Fibroblast of skin of back (primary cell): ENCODE measurements at regions not wholly inside any gene's neighbourhood (a gene's known extent, or its start where the extent isn't known, plus 50 kb on each side); places are given as distances from the start of the nearest gene placed in this dataset.
A peak's percentile ranks its signal among the peaks of the same experiment; 100 is the strongest.

Source experiments
- DNase-seq: peaks from one replicate; pipeline ENCODE4 v3.0.0-alpha.2; 2013

DNA sequence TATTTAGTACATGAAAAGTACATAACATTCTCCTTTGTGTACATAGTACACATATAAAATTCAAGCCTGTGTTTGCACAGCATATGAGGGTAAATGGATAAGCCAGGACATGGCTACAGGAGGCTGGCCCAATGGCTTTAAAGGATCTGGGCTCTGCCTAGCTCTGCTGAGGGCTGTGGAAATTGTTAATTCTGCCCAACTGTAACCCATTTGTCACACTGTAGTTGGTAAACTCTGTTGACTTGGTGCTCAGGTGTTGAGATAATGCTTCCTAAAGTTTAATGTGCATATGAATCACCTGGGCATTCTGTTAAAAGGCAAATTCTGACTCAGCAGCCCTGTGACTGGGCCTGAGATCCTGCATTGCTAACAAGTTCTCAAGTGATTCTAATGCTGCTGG is 196.5 kb upstream of the ZPLD1 start:
- DNase-seq, result no peak

DNA sequence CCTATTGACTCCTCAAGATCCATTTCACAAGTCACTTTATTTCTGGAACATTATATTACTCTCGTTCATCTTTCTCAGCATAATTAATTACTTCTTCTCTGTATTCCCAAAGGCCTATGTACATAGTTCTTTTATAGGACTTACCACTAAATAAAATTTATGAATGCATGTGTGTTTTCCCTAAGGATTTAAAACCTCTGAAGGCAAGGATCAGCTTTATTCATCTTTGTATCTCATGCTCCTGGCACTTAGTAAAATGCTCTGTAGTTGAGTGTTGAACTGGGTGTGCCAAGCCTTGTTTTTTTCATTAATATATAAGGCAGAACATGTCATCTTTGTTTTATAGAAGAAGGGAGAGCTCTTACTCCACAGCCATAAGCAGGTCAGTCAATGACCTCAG is 194.1 kb upstream of the ZPLD1 start:
- no peak for DNase-seq

DNA sequence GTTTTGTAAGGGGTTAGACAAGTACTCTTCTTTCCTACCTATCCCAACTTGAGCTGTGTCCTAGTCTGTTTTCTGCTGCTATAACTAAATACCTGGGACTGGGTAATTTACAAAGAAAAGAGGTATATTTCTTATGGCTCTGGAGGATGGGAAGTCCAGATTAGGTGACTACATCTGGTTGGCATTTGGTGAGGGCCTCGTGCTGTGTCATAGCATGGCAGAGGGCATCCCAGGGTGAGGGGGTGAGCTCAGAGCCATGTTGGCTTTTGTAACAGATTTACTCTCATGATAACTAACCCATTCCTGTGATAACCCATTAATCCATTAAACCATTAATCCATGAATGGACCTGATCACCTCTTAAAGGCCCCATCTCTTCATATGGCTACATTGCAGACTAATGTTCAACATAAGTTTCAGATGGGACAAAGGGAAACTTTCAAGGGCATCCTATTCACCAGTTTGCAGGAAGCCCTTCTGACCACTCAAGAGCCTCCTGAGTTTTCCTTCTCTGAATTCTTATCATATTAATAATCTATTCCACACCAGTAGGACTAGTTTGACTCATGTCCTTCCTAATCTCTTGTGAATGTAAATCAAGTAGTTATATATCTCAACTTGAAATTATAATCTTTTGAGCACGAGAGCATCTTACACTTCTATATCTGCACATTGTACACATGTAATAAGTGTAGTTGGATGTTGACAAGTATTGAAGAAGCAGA is 185.7 kb upstream of the ZPLD1 start:
- DNase-seq, result no peak

DNA sequence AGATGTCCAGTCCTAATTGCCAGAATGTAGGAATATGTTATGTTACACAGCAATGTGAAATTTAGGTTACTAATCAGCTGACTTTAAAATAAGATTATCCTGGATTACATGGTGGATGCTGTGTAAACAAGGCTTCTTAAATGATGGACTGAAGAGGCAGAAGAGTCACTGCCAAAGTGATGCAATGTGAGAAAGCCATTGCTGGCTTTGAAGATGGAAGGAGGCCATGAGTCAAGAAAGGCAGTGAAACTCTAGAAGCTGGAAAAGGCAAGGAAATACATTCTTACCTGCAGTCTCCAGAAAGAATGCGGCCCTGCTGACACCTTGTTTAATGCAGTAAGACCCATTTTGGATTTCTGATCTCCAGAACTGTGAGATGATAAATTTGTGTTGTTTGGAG is 179.1 kb upstream of the ZPLD1 start:
- no peak for DNase-seq

DNA sequence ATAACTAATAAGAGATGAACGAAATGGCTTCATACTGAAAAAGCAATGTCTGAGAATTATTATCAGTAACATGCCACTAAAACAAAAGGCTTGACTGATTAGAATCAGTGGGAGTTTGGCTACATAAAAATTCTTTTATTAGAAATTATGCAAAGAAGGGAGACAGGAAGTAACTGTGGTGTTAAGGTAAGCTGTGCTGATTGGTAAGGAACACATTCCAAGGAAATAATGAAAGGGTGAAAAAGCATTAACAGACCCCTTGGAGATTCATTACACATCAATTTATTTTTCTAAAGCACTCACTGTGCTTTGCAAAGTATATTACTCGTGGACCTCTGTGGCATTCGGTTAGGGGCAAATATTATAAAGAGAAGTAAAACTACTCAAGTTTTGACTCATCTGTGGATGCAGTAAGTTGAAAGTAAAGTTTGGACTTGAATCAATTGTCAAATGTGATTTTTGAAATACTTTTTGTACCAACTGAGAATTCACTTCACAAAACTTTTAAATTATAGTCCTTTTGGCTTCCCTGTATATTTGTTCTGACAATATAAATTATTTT is 176.1 kb upstream of the ZPLD1 start:
- no peak for DNase-seq

DNA sequence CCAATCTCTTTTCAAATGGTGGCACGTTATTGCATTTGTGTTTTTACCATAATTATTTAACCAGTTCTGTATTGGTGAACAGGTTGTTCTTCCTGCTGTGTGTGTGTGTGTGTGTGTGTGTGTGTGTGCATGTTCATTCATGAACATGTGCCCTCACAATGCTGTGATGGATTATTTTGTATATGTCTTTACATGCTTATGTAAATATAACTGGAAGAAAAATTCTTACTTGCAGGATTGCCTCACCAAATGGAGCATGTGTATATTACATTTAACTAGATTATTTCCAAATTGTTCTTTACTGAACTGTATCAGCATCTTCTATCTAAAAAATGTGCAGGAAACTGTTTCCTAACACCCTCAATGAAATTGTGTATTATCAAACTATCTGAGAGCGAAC is 175.2 kb upstream of the ZPLD1 start:
- no peak for DNase-seq

DNA sequence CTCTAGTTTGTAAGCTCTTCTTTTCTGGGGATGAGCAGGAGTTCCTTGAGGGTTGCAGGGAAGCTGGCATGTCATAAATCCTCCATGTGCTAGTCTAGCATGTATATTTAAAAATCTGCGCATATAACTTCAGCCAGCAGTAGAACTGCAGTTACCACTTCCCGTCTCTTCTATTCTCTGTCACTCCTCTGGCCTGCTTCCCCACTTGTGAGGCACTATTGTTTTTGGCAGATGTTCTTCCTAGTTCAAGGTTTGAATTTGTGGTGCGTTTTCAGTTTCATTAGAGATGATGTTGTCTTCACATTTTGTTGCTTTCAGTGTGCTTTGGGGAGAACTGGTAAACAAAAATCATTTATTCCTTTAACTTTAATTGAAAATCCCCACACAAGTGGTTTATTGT is 169.1 kb upstream of the ZPLD1 start:
- no peak for DNase-seq

DNA sequence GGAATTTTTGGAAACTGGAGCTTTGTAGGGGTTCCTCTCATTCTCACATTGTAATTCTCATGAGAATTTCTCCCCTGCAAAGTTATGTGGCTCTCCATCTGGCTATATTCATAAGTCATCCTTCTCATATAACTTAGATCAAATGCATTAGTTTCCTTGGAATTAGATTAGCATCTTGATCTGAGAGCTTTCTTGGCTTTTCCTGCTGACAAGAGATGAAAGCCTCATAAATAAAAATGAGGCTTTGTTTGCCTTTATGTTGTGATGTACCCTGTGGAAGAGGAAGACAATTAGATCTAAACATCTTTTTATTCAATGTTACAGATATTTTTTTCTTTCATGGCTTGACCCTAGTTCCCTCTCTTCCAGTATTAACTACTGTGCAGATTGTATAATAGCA is 165.4 kb upstream of the ZPLD1 start:
- DNase-seq, result no peak

DNA sequence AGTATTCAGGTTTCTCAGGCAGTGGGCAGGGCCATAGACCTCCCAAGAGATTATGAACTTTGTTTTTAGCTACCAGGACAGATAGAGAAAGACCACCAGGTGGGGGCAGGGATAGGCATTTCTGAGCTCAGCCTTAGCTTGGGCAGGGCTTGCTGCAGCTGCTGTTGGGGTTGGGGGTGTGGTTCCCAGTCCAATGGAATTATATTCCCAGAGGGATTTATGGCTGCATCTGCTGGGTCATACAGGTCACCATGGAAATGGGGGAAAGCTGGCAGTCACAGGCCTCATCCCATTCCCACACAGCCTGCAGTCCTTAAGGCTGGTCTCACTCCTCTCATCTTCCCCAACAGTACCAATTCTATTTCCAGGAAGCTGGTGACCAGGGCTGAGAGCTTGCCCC is 144.6 kb upstream of the ZPLD1 start:
- no peak for DNase-seq

DNA sequence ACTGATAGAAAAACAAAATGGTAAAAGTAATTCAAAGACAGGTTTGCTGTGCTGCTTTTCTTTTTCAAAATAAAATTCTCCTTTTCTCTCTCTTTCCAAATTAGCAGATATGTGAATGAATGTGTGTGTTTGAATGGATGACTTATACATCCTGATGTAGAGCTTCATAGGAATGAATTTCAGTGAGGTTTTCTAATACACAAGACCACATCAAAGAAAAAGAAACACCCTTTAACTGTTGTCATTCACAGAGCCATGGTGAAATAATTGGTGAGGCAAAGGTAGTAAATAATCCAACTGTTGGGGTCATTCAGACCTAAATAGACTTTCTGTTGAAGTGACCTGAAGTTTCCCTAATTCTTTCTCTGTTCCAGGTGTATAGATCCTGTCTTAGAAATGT is 139.1 kb upstream of the ZPLD1 start:
- no peak for DNase-seq

DNA sequence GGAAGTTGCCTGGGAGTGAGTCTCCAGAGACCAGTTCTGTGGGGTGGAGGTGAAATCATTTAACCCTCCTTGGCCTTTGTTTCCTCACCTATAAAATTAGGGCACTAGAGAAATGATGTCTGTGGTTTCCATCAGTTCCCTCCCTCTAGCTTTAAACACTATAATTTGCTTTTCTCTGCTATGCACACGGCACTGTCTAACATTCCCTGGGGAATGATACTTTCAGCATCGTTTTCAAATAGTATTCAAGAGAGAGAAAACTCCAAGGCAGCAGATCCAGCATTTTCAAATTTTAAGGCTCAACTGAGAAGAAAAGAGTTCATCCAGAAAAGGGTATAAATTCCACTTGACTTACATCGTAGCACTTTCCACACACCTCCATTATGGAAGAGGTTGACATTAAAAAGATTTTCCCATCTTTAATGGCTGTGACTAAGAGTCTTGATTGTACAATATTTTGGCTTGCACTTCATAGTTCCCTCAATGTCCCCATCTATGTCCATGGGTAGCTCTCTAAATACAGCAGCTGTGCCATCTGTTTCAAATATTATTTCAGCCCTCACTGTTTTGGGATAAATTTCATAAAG is 137.7 kb upstream of the ZPLD1 start:
- no peak for DNase-seq

DNA sequence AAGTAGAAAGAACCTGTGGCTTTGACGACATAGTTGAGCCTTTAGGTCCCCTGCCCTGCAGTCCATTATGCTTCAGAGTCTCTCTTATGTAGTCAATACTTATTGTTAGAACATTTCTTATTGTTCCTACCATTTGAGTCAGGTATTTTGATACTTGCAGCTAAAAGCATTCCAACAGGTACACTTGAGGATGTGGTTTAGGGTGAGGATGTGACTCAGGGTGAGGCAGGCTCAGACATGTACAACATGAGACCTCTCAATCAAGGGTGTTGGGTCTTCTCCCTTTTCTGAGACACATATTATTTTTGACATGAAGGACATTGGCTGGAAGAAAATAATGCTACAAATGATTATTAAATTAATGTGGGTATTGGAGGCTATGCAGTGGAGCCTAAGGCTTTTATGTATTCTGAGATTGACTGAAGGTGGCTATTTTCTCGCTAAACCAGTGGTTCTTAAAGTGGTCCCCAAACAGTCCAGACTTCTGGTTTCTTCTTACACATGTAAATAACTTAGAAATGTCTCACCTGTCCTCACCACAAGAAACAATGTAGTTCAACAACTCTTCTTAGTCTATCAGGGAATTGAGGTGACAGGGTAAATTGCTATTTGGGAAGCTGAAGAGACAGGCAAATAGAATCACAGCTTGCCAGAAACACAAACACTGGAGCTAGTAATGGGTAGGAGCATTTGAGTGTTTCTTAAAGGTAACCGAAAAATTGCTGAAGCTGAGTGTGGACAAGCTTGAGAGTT is 135.5 kb upstream of the ZPLD1 start:
- DNase-seq, result no peak

DNA sequence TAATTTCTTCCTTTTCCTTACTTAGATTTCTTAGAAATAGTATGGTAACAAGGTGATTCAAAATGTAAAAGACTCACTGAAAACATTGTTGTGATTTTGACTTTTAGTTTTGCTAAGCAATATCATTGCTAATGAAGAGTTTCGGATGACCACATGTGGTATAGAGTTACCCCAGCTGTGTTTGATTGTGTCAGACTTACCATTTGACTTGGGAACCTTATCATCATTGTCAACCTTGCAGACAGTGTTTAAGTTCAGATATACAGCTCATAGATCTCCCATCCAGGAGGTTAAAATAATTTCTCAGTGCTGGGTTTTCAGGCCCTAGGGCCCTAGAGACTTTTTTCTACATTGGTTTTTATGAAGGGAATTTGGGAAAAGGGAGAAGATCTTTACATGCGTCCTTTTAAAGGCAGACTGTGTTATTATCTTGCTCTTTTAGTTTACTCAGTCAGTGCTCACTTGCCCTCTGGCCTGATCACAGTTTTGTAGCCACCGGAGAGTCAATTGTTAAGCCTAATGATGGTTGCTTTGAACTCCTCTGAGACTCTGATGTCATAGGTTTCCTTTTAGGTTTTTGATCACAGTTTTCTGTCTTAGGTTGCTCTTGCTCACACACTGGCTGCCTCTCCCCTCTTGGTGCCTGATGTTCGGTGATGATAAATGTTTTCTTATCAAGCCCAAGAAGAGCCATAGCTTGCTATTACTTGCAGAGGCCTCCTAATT is 133.5 kb upstream of the ZPLD1 start:
- DNase-seq, result no peak

DNA sequence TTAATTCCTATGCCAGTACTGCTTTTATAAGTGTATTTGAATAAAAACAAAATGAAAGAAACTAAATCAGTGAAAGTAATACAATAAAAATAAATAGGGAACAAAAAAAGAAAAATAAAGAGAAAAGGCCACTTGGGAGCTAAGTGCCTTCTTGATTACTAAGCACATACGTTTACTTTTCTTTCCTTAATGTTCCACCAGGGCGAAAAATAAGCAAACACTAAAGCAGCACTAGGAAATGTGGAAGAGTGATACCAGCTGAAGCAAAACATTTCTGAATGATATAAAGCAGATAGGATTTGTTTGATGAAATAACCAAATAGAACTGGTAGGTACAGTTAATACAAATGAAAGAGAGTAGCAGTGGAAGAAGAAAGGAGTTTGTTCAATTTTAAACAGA is 132.8 kb upstream of the ZPLD1 start:
- DNase-seq, result no peak

DNA sequence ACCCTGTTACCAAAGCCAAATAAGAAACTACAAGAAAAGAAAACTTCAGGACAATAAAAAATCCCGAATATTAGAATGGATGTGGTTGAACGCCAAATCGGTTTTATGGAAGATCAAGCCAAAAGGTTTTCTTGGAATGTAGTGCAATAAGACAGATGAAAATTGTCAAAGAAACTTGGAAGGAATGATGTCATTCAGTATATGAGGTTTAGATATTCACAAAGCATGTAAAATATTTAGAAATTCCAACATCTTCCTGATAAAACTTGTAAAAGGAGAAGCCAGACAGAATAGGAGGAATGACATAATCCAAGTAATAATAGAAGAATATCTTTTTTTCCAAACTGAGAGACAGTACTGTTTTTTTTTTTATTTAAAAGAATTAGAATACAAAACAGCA is 130.3 kb upstream of the ZPLD1 start:
- DNase-seq, result peak; percentile 9

DNA sequence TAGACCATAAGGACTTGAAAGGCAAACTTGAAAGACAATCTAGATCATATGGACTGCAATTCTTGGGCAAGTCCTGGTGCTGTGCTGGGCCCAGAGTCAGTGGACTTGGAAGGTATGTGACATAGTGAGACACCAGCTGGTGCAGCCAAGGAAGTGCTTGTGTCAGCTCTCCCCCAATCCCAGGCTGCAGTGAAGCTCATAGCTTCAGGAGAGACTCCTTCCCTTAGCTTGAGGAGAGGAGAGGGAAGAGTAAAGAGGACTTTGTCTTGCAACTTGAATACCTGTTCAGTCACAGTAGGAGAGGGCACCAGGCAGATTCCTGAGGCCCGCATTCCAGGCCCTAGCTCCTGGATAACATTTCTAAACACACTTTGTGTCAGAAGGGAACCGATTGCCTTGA is 127.4 kb upstream of the ZPLD1 start:
- no peak for DNase-seq

DNA sequence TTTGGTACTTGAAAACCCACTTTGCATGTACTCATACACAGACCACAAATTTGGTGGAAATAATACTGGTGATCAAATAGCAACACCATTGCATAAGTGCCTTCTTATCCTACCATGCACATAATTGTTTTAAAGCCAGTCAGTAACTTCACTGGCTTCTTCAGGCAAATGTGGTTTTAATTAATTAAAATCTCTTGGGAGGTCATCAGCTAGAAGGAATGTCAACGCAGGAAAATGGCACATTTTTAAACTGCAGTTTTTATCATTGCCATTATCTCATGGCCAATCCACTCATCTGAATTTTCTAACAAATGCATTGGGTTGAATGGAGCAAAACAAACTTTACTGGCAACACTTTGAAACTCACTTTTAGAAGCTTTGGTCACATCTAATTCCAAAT is 105.7 kb upstream of the ZPLD1 start:
- no peak for DNase-seq

DNA sequence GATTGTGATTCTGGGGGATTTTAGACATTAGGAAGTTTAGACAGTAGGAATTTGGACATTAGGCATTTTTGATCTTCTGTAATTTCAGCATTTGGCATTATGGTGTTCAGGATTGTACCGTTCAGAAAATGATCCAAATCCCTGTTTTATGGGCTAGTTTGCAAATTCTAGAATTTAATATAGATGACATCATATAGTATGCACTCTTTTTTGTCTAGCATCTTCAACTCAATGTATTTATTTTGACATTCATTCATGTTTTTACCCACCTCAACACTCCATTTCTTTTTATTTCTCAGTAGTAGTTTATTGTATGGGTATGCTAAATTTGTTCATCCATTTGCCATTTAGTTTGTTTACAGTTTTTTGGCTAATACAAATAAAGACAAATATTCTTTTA is 105.3 kb upstream of the ZPLD1 start:
- no peak for DNase-seq

DNA sequence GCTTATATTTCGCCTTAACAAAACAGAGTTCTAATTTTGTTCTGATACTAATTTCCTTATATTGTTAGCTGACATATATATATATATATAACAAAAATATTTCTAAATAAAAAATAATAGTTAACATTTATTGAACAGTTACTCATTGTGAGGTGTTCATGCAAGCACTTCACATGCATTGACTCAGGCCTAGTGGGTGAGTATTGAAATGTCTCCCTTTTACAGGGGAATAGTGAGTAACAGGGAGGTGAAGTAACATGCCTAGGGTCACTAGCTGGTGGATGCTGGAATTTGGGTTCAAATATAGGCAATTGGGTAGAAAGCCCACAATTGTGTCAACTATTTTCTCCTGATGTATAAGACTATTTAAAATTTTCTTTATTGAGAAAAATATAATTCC is 102.6 kb upstream of the ZPLD1 start:
- no peak for DNase-seq

DNA sequence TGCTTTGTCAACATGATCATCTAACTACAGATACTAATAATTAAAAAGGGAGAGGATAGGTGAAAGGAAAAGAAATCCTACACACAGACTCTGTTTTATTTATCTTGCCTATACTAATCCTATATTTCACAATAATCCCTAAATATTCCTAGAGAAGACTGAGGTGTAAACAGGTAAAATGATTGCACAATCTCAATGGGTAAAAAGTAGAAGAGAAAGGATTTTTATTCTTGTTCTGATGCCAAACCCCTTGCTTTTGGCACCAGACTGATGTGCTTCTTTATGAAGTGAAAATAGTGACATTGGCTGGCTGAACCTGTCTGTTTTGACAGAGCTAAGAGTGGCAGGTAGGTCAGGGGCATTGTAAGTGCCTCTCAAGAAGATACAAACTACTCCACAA is 101.9 kb upstream of the ZPLD1 start:
- no peak for DNase-seq

DNA sequence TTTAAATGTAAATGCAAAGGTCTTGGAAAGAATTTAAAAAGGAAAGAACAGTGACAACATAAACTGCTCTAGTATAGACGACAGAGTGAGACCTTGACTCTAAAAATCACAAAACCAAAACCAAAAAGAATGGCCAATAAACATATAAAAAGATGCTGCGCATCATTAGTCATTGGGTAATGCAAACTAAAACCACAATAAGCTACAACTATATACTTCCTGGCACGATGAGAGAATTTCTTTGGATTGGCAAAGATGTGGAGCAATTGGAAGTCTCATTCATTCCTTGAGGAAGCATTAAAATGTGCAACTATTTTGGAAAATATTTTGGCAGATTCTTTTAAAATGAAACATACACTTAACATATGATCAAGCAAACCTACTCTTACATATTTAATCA is 98.7 kb upstream of the ZPLD1 start:
- DNase-seq, result no peak

DNA sequence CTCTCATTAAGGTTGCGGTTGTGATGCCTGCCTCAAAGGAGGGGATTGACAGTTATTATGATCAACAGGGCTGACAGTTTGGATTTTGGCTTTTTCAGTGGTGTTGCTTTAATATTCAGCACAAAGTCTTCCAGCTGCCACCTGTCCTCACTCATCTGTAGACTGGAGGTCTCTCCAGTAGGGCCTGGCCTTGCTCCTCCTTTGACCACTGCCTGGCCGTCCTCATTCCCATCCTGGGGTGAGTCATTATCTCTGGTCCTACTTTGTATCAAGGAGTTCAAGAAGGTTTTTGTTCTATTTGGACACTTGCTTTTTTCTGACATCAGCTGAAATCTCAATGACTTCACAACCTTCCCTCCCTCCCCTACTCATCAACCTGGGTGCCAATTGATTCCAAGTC is 95.1 kb upstream of the ZPLD1 start:
- no peak for DNase-seq

DNA sequence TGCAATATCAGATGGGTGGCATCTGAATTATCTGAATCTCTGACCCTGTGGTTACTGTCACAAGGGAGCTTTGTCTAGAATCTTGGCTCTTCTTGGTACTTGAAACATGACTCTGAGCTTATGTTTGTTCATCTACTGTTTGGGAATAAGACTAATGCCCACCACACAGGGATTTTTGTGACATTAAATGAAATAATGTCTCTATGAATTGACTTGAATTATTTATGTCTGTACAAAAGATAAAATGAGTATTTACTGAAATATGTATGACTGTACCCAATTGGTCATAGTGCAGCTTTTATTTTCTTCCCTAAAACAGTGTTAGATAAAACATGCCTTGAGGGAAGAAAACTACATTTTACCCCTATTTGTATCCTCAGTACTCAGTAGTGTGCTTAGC is 87.9 kb upstream of the ZPLD1 start:
- no peak for DNase-seq
